ENCODE measurements at regions not wholly inside any gene's neighbourhood (a gene's known extent, or its start where the extent isn't known, plus 50 kb on each side); places are given as distances from the start of the nearest gene placed in this dataset.

GRCh38 chr14:106327234-106327633 is 800.9 kb downstream of the TMEM121 start:
- TF ChIP-seq CTCF (IDR thresholded peaks at IDR 0.05): no peak
- no peak for TF ChIP-seq ZFX (IDR thresholded peaks at IDR 0.05; ENCODE audit: borderline replicate concordance)

Data from 22Rv1 (cell line).